GM12892 (cell line): ENCODE measurements at regions not wholly inside any gene's neighbourhood (a gene's known extent, or its start where the extent isn't known, plus 50 kb on each side); places are given as distances from the start of the nearest gene placed in this dataset.

Source experiments
- POLR2A ChIP-seq: IDR thresholded peaks from 2 replicates; pipeline ENCODE4 v1.6.1; 2011; ENCODE audit warnings: low read depth, low read length, control low read depth
- POLR2AphosphoS5 ChIP-seq: IDR thresholded peaks from 2 replicates; pipeline ENCODE4 v1.6.1; 2011; ENCODE audit warnings: low read depth, low read length, control low read depth

- TF ChIP-seq POLR2A (no peak), POLR2AphosphoS5 (no peak)
These were observed 939.2 kb upstream of the NRXN1 start for GRCh38 chr2:51971136-51971535.
